Glutamatergic neuron (in vitro differentiated cells): ENCODE measurements at regions not wholly inside any gene's neighbourhood (a gene's known extent, or its start where the extent isn't known, plus 50 kb on each side); places are given as distances from the start of the nearest gene placed in this dataset.

ENCODE experiments used
- DNase-seq: peaks from one replicate; pipeline ENCODE4 v3.0.0; 2022
- H3K27ac Mint-ChIP-seq: one replicate; pipeline ENCODE4 v1.8.0; 2020; ENCODE audit warnings: mild to moderate bottlenecking, mixed read lengths, inconsistent platforms; ENCODE audit not compliant: unreplicated experiment
- H3K27me3 Mint-ChIP-seq: one replicate; pipeline ENCODE4 v1.8.0; 2020; ENCODE audit warnings: mild to moderate bottlenecking, moderate library complexity, mixed read lengths, inconsistent platforms; ENCODE audit not compliant: unreplicated experiment
- H3K36me3 Mint-ChIP-seq: one replicate; pipeline ENCODE4 v1.8.0; 2020; ENCODE audit warnings: mild to moderate bottlenecking, mixed read lengths, inconsistent platforms; ENCODE audit not compliant: unreplicated experiment
- H3K4me1 Mint-ChIP-seq: one replicate; pipeline ENCODE4 v1.8.0; 2020; ENCODE audit warnings: mild to moderate bottlenecking, low read depth, mixed read lengths, inconsistent platforms; ENCODE audit not compliant: unreplicated experiment
- H3K4me3 Mint-ChIP-seq: one replicate; pipeline ENCODE4 v1.8.0; 2020; ENCODE audit warnings: mild to moderate bottlenecking, mixed read lengths, inconsistent platforms; ENCODE audit not compliant: unreplicated experiment
- H3K9me3 Mint-ChIP-seq: one replicate; pipeline ENCODE4 v1.8.0; 2020; ENCODE audit warnings: mild to moderate bottlenecking, moderate library complexity, mixed read lengths, inconsistent platforms; ENCODE audit not compliant: unreplicated experiment
- CTCF ChIP-seq: fragments of 200-600 bp; sonication (generic); IDR thresholded peaks from one replicate; pipeline ENCODE4 v1.5.0; 2021; ENCODE audit not compliant: partially characterized antibody, unreplicated experiment

GRCh38 chr2:18363348-18363747 lies 197.1 kb downstream of the RDH14 start:
- no peaks in the 10 kb centered on the region for H3K9me3 Mint-ChIP-seq
- no peak overlapping the region for H3K4me3 Mint-ChIP-seq
- peaks cover 2% of the 10 kb centered on the region for H3K4me1 Mint-ChIP-seq
- no peak overlapping the region for H3K27ac Mint-ChIP-seq
- H3K27me3 Mint-ChIP-seq: no peaks in the 10 kb centered on the region
- TF ChIP-seq CTCF: no peak
- no peak for DNase-seq
- H3K36me3 Mint-ChIP-seq: no peaks in the 10 kb centered on the region

DNA sequence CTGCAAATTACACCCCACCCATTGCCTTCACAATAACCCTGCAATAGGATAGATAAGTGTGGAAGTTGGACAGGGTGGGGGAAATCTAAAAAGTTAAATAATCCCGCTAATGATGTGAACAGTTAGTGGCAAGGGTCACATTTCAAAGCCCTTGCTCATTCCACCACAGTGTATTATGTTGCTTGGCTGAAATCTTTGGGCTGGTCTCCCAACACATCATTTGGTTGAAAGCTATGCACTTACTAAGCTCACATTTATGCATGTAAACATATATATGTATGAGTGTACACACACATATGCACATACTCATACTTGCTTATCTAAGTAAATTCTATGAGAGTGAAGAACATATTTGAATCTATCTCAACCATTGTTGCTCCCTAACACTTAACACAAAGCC lies 197.8 kb downstream of the RDH14 start:
- Mint-ChIP-seq H3K27ac (no peak overlapping the region), H3K9me3 (no peaks in the 10 kb centered on the region), H3K27me3 (no peaks in the 10 kb centered on the region), H3K4me1 (peaks cover 2% of the 10 kb centered on the region), H3K4me3 (no peak overlapping the region), H3K36me3 (no peaks in the 10 kb centered on the region)
- no peak for TF ChIP-seq CTCF
- DNase-seq: no peak

DNA sequence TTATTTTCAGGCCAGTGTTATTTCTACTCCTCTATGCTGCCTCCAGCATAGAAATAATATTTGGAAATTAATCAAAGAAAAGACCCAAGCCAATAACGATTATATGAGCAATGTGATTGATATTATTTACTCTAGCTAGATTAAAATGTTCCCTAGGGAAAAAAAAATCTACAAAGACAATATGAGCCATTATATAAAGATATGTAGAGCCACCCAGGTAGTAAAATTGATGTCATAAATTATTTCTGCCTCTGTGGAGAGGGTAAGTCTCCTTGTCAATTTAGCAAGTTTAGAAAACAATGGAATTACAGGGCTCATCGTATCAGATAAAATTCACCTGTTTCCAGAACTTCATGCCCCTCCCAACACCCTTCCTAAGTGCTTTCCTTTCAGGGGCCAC lies 202.9 kb downstream of the RDH14 start:
- TF ChIP-seq CTCF: no peak
- H3K4me1 Mint-ChIP-seq: no peaks in the 10 kb centered on the region
- no peak overlapping the region for H3K27ac Mint-ChIP-seq
- no peaks in the 10 kb centered on the region for H3K9me3 Mint-ChIP-seq
- H3K4me3 Mint-ChIP-seq: no peak overlapping the region
- H3K27me3 Mint-ChIP-seq: no peaks in the 10 kb centered on the region
- no peaks in the 10 kb centered on the region for H3K36me3 Mint-ChIP-seq
- no peak for DNase-seq

GRCh38 chr2:18356676-18357075 lies 203.8 kb downstream of the RDH14 start:
- no peak overlapping the region for H3K27ac Mint-ChIP-seq
- TF ChIP-seq CTCF: no peak
- H3K4me3 Mint-ChIP-seq: no peak overlapping the region
- no peaks in the 10 kb centered on the region for H3K36me3 Mint-ChIP-seq
- H3K9me3 Mint-ChIP-seq: no peaks in the 10 kb centered on the region
- H3K4me1 Mint-ChIP-seq: no peaks in the 10 kb centered on the region
- H3K27me3 Mint-ChIP-seq: no peaks in the 10 kb centered on the region
- DNase-seq: no peak

- Mint-ChIP-seq H3K4me1 (peaks cover 14% of the 10 kb centered on the region), H3K27ac (no peak overlapping the region), H3K4me3 (no peak overlapping the region), H3K27me3 (no peaks in the 10 kb centered on the region), H3K9me3 (peaks cover 4% of the 10 kb centered on the region), H3K36me3 (no peaks in the 10 kb centered on the region)
- TF ChIP-seq CTCF: no peak
- DNase-seq: no peak
Measured at GRCh38 chr2:18349421-18349820, 211.0 kb downstream of the RDH14 start.
